Medulla oblongata (tissue), 1 donor: ENCODE measurements at regions not wholly inside any gene's neighbourhood (a gene's known extent, or its start where the extent isn't known, plus 50 kb on each side); places are given as distances from the start of the nearest gene placed in this dataset.
"Not testable (repeated sequence)": the region's sequence is repeated elsewhere in the genome, so short reads cannot be mapped to it uniquely, and the experiment has no call there.

Experiments used
- DNase-seq: peaks from one replicate; pipeline ENCODE4 v3.0.0-alpha.2; 2015; ENCODE audit errors: extremely low spot score

DNA sequence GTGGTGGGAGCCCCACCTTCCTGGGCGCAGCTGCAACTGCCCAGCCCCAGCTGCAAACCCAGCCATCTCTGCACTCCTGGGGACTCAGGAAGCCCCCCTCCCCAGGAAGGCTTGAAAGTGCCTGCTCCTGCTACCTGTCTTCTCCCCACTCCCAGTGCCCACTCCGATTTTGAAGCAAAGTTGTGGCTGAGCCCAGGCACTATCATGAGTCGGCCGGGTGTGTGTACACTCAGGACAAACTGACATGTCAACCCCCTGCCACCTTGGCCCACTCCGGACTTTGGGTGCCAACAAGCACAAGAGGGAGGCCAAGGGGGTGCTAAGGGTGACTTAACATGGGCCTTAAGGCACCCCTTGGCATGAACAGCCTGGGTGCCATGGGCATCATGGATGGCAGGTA lies 325.5 kb upstream of the PTGER4 start:
- DNase-seq, result no peak

DNA sequence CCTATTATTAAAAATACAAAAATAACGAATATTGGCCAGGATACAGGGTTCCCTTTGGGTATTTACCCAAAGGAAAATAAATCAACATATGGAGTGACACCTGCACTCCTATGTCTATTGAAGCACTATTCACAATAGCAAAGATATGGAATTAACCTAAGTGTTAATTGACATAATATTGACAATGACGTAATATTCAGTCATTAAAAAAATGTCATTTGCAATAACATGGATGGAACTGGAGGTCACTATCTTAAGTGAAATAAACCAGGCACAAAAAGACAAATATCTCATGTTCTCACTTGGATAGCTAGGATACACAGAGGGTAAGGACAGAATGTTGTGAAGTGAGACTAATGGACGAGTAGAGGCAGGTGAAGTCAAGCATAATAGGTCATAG lies 326.3 kb upstream of the PTGER4 start:
- no peak for DNase-seq

DNA sequence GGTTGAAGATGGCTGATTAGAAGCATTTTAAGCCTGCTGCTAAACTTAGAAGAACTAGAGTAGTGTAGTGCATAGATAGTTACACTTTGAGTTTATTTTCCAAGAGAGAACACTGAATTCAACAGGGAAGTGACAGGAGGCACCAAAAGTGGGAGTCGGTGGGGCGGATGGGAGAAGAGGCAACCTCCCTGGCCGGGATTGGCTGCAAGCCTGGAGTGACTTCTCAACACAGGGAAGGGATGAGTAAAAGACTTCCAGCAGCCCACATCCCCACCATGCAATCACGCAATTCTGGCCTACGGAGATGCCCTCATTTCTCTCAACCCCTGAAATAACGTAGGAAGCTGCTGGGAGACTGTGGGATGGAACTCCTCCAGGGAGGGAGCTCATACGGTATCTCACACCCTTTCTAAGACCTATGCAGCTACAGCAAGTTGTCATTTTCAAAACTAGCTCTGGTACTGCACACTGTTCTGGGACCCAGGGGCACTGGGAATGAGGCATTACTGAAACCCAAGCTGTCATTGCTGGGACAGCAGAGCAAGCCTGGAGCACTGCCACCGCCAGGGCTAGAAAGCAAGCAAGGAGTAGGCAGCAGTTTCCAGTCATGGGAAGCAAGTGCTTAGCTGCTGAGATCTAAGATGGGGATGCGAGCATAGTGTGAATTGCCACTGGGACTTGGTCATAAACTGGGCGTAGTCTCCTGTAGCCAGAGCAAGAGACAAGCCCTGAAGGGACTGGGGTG lies 331.6 kb upstream of the PTGER4 start:
- DNase-seq, result no peak

DNA sequence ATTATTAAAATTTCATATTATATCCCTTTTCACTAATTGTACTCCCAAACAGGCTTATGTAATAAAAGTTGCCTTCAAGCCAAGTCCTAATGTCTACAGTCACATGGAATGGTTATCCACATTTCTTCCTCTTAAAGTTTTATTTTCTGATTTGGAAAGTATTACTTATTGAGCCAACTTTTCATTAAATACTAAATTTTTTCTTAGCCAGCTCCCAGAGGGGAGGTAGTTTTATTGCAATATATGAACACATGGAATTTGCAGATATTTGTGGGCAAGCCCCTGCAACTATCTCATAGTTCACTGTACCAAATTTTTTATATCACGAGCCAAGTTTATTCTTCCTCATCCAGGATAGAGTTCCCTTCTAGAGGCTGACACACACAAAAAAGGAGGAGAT lies 332.8 kb upstream of the PTGER4 start:
- DNase-seq, result no peak

DNA sequence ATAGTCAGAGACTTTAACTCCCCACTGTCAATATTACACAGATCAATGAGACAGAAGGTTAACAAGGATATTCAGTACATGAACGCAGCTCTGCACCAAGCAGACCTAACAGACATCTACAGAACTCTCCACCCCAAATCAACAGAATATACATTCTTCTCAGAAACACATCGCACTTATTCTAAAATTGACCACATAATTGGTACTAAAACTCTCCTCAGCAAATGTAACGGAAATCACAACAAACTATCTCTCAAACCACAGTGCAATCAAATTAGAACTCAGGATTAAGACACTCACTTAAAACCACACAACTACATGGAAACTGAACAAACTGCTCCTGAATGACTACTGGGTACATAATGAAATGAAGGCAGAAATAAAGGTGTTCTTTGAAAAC lies 341.3 kb upstream of the PTGER4 start:
- DNase-seq, result not testable (repeated sequence)

DNA sequence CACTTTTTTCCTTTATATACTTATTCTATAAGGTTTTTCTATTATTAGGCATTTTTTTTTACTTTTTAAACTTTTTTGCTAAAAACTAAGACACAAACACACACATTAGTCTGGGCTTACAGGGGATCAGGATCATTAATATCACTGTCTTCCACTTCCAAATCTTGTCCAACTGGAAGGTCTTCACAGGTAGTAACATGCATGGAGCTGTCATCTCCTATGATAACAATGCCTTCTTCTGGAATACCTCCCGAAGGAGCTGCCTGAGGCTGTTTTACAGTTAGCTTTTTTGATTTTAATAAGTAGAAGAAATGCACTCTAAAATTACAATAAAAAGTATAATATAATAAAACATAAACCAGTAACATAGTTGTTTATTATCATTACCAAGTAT lies 345.5 kb upstream of the PTGER4 start:
- DNase-seq, result no peak

DNA sequence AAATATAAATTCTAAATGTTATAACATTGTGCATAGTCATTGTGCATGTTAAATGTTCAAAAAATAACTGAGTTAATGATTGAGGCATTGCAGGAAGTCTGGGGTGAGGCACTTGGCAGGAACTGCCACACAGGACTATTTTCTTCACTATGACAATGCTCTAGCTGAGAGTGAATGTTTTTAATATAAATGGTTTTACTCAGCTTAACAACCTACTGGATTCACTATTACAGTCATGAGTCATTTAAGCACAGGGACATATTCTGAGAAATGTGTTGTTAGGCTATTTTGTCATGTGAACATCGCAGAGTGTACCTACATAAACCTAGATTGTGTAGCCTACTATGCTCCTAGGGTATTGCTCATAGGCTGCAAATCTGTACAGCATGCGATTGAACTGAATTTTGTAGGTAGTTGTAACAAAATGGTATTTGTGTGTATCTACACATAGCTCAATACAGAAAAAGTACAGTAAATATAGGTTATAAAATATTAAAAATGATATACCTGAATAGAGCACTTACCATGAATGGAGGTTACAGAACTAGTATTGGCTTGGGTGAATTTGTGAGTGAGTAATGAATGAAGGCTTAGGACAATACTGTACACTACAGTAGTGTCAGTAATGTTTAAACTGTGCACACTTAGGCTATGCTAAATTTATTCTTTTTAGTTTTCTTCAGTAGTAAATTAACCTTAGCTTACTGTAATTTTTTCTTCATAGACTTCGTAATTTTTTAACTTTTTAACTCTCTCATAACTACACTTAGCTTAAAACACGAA lies 346.1 kb upstream of the PTGER4 start:
- DNase-seq, result no peak

DNA sequence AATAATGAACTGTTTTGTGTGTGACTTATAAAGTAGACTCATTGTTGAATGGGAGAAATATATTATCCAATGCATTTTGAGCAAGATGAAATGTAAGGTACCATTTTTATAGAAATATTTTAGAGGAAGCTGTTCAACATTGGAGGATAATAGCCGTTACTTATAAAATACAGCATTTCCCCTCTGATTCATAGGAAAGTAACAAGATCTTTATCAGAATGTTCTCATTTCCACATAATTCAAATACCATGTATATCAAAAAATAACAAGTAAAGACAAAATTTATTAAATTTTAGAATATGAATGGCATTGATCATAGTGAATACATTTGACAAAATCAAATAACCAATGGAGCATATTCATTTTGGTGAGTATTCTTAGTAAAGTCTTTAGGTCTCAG lies 346.7 kb upstream of the PTGER4 start:
- no peak for DNase-seq

DNA sequence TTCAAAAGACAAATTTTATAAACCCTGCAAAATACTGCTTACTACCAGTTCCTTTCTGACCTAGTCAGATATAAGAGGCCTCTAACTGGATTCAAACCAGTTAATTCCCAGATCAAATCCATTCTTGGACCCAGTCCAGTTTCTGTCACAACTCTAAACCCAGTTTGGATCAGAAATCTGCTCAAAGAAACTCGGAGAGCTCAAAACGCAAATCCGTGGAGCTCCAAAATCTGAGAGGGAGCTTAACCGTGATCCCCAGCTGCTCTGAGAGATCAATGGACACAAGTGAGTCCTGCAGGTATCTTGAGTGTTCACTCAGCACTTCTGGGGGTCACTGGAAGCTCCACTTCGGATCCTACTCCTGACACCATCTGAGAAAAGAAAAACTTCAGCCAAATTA lies 348.1 kb upstream of the PTGER4 start:
- no peak for DNase-seq

DNA sequence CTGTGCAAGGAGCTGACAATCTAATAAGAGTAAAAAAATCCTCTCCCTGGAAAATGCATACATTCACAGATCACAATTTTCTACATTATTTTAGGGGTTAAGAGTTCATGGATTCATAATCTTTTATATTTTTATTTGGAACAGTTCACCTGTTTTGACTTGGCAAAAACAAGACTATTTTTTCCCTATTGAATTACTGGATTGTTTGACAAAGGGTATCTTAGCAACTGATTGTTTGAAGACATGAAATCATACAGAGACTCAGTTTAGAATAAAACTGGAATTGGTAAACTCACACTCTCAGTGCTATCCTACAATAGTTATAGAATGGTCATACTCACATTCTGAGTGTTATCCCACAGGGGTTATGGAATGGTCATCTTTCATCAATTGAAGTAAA lies 358.2 kb upstream of the PTGER4 start:
- no peak for DNase-seq

DNA sequence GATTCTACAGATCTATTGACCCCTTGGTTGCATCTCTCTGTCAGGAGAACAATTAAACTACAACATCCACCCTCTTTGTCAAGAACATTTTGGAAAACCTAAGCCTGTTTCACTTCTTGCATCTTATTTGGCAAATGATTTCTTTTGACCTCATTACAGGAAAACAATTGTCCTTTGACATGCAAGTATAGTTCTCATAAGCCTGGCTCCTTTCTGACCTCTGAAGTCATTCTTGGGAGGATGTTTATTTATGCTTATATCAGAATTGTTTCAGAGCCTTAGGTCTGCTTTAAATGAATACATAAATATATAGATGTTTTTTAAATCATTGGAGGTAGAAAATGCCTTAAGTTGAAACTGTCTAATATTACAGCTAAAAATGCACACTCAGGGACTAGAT lies 361.3 kb upstream of the PTGER4 start:
- no peak for DNase-seq

DNA sequence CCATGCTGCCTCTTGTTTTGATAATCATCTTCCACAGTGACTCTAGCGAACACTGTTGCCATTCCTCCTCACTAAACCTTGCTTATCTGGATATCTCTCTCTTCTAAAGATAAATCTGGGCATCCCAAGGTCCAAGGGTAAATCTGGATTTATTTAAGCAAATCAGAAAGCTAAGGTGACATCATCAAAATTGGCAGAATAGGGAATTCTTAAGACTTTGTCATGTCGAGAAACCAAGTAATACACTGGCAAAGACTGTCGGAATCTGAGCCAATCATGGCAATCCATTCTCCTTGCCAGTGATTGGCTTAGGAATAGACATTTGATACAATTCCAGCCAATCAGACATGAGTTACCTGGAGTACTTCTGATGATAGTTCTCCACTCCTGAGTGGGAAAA lies 362.7 kb upstream of the PTGER4 start:
- no peak for DNase-seq

DNA sequence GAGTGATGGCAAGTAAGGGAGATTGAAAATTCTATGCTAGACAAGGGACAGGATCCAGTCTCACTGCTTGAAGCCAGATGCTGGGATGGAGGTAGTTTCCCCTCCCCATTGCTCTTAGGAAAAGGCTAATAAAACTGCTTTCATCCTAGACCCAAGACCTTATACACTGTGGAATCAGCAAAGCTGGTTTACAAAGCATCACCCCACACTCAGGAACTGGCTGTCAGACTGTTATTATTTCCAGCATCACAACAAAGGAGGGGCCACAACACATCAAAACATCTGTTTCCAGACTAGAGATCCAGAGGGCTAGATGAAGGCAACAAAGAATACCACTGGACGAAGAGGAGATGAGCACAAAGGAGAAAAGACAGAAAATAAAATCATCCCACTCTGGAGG lies 364.6 kb upstream of the PTGER4 start:
- DNase-seq, result no peak

DNA sequence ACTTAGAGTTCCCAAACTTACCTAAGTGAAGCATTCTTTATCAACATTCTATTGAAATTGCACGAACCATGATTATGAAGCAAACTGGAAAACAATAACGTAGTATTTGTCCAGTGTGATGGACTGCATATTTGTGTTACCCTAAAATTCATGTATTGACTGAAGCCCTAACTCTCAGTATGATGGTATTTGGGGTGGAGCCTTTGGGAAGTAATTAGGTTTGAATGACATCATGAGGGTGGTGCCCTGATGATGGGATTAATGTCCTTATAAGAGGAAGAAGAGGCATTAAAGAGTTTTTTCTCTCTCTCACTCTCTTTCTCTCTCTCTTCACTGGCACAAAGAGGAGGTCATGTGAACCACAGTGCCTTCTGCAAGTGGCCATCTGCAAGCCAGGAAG lies 365.4 kb upstream of the PTGER4 start:
- DNase-seq, result no peak

DNA sequence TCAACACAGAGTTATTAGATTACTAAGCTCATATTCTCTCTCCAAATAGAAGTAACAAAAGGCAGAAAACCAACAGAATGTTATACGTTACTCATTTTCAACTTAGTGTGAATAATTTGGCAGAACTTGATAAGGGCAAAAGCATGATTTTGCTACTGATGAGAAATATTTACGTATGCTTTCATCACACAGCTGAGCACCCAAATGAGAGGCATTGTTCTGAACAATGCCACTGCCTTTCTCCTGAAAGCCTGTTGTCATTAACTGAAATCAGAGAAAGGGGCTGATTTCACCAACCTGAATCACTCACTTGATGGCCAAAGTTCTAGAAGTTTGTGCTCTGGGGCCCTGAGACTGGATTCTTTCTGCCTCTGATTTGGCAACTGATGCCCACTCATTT lies 367.5 kb upstream of the PTGER4 start:
- no peak for DNase-seq

DNA sequence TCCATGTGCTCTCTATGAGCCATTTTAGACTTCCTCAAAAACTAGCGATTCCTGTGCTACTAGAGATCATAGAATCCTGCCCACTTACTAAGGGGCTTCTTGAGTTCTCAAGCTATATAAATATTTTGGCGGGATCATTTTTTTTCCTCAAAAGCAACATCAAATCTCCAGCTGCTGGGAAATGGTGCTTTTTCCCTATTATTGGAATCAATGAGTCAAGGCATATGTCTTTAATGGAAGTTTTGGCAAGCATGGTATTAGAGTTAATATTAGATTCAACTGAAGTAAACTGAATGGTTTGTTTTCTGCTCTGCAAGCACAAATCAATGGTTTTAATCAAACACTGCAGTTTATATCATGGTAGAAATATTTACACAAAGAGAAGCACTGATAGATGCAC lies 369.9 kb upstream of the PTGER4 start:
- no peak for DNase-seq

DNA sequence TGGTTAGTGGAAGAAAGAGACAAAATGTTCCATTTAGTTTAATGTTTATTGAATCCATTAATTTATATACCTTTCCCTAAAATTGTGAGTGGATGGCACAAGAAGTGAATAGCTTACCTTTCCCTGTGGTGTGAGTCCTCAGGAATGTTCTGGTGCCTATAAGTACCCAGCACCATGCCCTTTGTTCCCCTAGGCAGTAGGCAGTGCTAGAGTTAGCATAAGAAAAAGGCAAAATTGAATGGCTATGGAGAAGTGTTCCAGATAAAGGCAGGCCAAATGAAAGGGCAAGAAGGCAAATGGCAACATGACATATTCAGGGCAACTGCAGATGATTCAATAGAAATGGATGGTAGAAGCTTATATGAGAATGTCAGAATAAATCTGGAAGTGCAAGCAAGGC lies 370.8 kb upstream of the PTGER4 start:
- DNase-seq, result no peak

DNA sequence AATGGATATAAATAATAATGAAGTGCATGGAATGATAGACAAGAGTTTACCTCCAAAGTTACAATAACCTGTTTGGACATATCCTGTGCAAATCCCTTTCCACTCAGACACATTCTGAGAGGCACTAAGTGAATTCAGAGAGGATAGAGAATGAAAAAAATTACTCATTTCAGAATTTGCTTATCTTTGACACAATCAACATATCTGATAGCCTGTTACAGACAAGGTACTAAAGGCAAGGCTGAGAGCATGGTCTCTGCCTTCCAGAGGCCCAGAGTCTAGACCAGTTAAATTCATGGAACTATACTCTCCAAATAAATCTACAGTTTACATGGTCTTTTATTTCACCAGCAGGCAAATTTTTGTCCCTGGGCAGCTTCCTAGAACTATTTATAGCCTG lies 371.8 kb upstream of the PTGER4 start:
- no peak for DNase-seq

DNA sequence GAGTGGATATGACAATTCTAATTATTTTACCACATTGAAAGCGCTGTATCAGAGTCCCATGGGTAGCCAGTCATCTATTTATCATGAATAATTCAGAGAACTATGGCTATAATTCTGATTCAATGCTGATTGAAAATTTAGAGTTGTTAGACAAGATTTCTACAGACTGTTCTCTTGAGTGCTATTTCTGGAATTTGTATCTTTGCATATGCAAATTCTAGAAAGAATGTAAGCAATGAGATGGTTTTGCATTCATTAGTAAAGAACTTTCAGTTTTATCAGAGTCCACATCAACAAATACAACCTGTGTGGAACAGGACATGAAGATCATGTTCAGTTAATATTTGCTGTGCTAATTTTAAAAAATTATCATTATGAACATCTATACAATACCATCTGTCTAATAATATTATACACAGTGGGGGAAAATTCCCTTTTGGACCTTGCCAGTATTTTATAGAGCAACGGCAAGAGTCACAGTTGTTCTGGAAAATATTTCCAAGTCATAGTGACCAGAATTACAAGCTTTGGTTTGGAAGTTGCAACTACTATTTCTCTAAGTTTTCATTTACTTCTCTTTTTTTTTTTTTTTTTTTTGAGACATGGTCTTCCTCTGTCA lies 372.7 kb upstream of the PTGER4 start:
- DNase-seq, result no peak

DNA sequence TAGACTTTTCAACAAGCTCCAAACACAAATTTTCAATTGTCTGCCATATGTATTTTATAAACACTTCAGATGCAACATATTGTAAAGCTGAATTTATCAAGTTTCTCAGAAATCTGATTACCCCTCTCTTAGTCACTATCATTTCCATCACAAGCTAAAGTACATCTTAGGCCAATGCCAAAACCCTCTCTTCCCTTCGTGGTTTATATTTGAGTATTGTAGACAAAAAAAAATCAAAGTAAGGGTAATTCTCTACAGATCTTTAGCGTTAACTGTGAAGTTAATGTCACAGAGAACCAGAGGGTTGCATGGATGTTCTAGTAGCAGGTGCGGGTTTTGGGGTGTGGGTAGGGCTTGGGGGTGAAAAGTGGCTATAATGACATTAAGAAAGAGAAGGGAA lies 387.7 kb upstream of the PTGER4 start:
- no peak for DNase-seq

DNA sequence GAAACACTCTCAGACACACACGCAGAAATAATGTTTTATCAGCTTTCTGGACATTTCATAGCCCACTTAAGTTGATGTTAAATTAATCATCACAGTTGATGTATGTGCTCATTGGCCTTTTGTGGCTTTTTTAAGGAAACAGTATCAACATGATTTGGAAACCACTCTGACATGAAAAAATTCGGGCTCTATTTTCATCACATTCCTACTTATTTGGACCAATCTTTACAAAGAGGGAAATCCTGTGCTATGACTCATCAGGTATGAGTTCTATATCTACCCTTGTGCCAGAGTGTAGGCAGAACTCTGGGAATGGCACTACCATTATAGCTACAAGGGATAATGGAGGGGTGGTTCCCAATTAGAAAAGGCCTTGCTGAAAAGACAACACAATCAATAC lies 388.4 kb upstream of the PTGER4 start:
- no peak for DNase-seq

DNA sequence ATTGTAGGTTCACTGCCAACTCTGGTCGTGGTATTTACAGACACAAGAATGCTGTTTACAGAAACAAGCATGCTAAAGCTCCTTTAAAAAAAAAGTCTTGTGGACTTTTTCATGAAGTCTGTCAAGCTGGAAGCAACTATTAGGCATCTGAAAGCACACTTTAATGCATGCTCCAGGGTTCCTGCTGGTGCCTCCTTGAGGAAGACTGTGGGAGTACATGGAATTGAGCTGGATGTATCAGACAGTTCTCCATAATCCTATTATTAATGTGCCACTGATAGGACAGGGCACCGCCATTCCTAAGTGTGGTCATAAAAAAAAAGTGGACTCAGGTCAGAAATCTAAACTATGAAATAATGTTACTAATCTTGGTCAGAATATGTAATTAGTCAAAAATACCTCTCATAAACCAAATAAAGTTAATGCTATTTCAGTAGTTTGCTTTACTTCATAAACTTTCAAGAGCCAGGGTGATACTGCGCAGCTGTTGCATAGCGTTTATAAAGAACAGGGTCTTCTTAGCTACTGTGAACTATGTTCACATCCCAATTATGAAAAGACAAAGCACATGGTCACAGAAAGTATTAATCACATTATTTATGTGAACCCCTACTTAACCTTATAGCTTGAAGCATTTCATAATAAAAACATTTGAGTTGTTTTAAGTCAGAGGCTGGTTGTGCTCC lies 390.8 kb upstream of the PTGER4 start:
- DNase-seq, result no peak

DNA sequence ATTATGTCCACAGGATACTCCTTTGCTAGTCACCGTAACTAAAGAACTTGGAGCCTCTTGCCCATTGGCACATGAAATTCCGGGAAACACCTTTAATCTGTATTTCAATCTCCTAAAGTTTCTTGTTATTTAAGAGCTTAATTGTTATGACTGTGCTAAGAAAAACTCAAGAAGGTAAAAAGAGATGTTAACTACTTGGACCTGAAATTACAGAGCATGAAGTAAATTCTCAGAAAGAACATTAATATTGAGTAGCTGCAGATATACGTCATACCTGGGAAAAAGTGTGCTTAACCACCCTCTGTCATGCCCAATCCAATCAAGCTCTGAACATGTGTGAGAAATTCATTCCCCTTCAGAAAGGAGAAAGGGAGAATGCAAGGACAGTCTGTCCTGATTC lies 394.9 kb upstream of the PTGER4 start:
- no peak for DNase-seq
